Fibroblast of upper back skin (primary cell): ENCODE measurements at regions not wholly inside any gene's neighbourhood (a gene's known extent, or its start where the extent isn't known, plus 50 kb on each side); places are given as distances from the start of the nearest gene placed in this dataset.

ENCODE experiments used
- DNase-seq: peaks from one replicate; pipeline ENCODE4 v3.0.0-alpha.2; 2013

- DNase-seq, result no peak
Observed at GRCh38 chr11:21839796-21840195, 353.1 kb upstream of the ANO5 start.

- DNase-seq, result no peak
Observed at GRCh38 chr11:21861314-21861713, 331.6 kb upstream of the ANO5 start.

DNA sequence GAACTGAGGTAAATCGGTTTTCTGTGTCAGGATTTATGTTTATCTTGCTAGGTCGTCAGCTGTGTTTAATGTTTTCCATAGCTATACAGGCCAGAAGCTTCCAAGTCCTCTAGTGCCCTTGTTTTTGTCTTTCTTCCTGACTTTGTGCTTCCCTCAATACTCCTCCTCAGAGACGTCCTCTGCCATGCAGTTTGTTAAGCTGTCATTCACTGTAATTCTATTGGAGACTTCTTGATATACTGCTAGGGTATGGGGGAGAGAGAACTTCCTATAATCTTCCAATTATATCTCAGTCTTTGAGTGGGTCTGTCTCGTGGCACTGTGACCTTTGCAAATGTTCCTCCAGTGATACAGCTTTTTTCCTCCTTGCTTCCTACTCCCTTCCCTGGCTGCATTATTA, 327.3 kb upstream of the ANO5 start:
- DNase-seq, result no peak

GRCh38 chr11:21866781-21867180, 326.1 kb upstream of the ANO5 start:
- no peak for DNase-seq

DNA sequence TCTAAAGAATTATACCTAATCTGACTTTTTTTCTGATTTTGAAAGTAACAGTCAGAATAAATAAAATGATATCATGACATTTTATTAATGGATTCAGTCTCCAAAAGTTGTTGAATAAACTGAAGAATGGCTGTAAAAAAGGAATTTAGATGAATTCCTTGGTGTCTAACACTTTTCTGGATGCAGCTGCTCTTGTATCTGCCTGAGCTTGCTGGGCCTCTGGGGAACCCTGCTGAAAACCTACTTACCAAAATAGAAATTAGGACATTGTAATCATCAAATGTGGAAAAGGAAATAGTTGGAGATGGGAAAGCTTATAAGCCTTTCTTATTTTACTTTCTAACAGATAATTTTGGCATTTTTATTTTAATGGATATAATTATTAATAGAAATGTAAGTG, 315.7 kb upstream of the ANO5 start:
- no peak for DNase-seq

GRCh38 chr11:21883354-21883753, 309.5 kb upstream of the ANO5 start:
- no peak for DNase-seq

DNA sequence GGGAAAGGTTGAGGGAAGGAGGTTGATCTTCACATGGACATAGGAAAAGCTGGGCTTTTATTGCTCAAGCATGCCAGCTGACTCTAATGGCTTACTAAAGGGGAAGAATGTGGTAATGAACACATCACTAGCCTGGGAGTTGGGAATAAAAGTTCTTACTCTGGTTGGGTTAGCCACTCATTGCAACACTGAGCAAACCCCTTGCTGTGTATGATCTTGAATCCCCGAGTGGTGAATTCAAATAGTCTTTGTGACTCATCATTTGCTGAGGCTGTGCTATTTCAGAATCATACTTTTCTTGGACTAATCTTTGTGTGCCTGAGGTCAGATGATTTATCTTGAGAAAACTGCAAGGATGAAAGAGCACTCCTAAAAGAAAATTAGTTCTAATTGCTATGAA, 304.1 kb upstream of the ANO5 start:
- DNase-seq, result peak; percentile 48

DNA sequence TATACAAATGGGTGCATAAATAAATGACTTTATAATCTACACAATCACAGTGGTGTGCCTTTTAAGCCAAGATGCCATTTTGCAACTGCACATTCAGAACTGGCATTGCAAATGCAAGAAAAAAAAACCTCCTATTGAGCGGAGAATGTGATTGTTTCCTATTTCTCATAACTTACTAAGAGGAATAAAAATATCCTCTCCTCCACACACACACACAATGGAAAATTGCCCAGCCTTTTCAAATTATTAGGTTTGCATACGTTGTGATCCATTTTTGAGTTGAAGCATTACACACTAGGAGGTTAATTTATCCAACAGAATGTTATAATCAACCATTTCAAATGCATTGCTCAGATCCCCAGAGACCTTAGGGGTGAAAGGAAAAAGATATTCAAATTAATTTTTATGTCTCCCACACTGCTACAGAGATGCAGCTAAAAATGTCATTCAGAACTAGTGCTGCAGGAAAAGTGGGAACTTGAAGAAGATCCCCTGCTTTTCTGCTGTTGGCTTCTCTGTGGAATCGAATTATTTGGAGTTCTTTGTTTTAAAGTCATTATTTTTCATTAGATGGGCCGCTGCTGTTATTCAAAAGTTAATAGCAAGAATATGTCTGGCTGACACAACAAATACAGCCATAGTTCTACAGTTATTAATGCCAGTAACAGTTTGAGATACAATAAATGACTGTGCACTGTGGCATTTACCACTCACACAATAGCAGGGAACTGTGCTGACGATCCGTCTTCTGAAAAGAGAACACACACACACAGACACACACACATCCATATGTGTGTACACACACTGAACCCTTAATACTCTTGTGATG, 299.9 kb upstream of the ANO5 start:
- no peak for DNase-seq

- DNase-seq, result no peak
Observed at GRCh38 chr11:21893565-21893867, 299.4 kb upstream of the ANO5 start.

DNA sequence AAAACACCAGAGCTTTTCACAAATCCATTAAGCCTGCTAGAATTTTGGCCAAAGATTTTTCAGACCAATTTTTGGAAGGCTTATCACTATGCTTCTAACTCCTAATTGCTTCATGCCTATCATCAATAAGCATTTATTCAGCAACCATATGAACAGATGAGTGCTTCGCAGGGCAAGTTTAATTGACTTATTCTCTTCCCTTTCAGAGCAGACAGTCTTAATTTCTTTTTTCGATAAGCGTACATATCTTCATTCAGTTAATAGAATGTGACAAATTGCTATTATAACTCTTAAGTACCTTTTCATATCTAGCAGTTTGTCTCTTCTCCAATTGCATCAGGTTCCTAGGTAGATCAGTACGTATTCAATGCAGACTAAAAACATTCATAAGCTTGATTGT, 298.4 kb upstream of the ANO5 start:
- no peak for DNase-seq

DNA sequence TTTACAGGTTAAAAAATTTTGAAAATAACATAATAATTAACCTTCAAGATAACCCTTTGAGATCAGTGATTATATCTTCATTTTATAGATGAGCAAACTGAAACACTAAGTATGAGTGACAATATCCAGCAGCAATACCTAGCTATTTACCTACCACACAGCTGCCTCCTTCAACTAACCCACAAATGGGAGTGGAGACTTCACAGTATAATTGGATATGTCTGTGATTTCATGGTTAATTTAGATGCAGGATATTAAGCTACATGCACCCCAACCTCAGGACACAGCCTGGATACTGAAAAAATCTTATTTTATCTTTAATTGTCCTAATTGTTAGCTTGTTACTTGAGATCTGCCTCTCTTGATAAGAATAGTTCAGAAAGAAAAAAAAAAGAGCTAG, 297.2 kb upstream of the ANO5 start:
- DNase-seq, result no peak

- no peak for DNase-seq
Observed at GRCh38 chr11:21896216-21896615, 296.7 kb upstream of the ANO5 start.

DNA sequence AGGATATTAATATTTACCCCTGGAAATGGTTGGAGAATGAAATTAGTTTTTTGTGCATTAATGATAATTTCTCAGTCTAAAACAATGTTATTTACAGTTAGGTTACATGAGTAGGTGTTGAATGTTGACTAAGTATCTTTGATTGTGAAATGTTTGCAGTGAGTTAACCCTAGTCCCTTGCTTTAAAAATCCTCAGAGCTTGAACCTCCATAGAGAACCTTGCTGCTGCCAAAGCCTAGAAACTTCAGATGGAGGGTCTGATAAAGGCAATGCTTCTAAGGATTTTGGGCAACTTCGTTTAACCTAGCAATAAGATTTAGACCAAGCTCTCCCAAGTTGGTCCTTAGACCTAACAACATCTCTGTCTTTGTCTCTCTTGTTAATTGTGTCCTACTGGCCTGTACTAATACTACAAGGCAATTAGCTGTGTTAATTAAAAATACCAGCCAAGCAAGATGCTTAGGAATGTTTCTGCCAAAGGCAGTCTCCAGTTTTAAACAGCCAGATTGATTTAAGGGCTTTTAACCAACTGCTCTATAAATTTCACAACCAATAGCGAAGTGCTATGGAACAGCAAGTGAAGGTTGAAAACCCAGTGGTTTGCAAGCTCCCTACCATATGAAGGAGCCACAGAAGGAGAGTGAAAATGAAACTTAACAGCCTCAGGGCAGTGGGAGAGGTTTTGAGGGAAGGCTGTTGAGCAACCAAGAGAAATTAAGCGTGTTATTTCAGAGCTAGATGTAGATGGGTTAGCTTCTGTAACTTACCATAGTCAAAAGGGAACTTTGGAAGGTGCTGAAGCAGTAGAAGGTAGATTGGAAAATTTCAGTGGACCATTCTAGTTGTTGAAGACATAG, 295.9 kb upstream of the ANO5 start:
- no peak for DNase-seq

DNA sequence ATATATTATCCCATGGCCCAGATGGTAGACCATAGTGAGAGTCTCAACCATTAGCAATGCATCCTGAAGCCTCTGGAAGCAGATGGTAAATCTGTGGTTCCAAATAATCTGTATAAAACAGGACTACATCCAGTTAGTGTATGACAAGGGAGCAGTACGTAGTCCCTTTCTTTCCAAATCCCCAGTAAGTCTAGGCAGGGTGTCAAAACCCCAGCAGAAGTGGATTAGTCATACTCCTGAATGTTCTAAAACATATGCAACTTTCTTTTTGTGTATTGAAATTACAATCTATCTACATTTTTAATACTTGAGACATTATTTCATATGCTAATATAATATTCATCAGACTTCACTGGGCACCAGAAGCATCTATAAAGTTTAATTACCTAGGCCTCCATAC, 295.1 kb upstream of the ANO5 start:
- DNase-seq, result no peak

GRCh38 chr11:21908211-21908610, 284.7 kb upstream of the ANO5 start:
- DNase-seq, result no peak

DNA sequence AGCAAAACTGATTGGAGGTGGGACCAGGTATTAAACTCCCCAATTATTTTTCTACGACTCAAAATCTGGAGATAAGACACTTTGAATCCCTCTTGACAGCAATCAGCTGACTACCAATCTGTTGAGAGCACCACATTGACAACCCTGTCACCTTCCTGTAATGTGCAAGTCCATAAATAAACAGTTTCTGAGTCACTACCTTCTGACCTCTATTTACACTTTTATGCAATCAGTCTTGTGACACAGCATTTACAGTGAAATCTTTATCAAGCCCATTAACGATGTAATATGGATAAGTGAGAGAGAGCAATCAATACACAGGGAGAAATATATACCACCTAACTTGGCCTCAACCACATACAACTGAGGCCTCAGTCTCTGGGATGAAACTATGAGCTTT, 283.7 kb upstream of the ANO5 start:
- DNase-seq, result no peak

- no peak for DNase-seq
Observed at GRCh38 chr11:21911061-21911460, 281.8 kb upstream of the ANO5 start.

GRCh38 chr11:21912285-21912684, 280.6 kb upstream of the ANO5 start:
- no peak for DNase-seq

DNA sequence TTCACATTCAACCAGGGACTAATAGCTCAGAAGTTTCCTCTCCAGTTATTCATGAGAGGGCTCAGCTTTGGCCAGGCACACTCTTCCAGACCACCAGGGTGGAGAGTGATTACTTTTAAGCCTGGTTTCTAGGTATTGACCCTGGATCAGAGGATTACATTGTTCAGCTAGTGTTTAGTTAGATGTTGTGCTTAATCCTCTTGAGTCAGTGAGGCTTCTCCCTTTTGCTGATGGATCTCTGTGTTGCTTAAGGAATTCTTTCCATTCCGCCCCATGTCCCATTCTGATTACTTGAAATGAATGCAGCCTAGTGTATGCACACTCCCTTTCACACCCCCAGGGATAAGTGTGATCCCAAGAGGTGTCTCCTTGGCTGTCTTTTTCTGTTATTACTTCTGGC, 271.7 kb upstream of the ANO5 start:
- DNase-seq, result no peak

- no peak for DNase-seq
Observed at GRCh38 chr11:21924262-21924661, 268.6 kb upstream of the ANO5 start.

GRCh38 chr11:21927628-21928027, 265.3 kb upstream of the ANO5 start:
- DNase-seq, result no peak

GRCh38 chr11:21928847-21929246, 264.0 kb upstream of the ANO5 start:
- DNase-seq, result no peak

GRCh38 chr11:21930408-21930807, 262.5 kb upstream of the ANO5 start:
- no peak for DNase-seq

DNA sequence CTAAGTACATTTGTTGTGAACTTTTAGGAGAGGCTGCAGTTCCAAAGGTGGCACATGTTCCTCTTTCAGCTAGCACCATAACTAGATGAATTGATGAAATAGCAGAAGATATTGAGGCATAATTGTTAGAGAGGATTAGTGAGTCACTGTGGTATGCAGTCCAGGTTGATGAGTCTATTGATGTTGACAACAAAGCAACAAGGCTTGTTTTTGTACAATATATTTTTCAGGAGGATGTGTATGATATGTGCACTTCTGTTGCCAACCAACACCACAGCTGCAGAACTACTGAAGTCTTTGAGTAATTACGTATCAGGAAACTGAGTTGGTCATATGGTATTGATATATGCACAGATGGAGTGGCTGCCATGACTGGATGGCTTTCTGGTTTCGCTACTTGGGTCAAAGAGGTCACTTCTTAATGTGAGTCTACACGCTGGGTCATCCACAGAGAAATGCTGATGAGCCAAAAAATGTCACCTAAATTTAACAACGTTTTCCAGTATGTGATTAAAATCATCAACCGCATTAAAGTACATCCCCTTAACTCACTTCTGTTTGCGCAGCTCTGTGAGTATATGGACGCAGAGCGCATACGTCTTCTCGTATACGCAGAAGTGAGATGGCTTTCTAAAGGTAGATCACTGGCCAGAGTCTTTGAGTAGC, 261.3 kb upstream of the ANO5 start:
- no peak for DNase-seq
